NCI-H1436 treated with DMSO at 0.1 percent for 48 hours (cell line): ENCODE measurements at regions not wholly inside any gene's neighbourhood (a gene's known extent, or its start where the extent isn't known, plus 50 kb on each side); places are given as distances from the start of the nearest gene placed in this dataset.

Source experiments
- DNase-seq: peaks from one replicate; lab custom pipeline; 2025; lab: John Stamatoyannopoulos, UW

DNA sequence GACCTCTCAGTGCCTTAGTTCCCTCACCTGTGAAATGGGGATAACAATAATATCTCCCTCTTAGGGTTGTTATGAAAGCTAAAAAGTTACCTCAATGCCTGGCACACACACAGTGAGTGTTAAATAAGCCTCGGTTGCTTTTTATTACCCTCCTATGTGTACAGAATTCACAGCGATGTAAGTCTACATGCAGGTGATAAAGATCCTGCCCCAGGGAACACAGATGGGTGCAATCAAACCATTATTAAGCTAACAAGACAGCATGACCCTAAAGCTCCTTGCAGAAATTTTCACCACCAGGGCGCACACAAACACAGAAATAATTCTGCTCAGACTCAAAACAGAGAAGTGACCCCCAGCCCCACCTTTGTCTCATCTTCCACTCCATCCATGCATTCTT is 261.9 kb downstream of the SNX10 start:
- DNase-seq = no peak

DNA sequence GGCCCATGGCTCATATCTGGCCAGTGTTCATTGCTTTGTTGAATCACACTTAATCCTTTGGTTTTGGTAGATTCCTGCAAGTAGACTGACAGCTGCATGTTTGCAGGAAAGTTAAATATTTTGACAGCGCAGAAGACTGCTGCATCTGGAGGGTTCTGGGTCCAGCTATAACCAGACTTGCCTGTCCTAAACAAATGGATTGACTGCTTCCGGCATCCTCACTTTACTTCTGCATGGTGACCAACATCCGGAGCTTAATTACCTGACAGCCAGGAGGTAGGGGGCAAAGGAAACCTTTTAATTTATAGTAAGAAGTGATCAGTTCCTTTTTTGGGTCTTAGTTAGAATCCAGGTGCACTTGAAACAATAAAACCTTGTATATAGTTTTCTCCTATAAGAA is 263.3 kb downstream of the SNX10 start:
- DNase-seq = no peak

- DNase-seq = no peak
These were observed 264.6 kb downstream of the SNX10 start for GRCh38 chr7:26556061-26556881.

DNA sequence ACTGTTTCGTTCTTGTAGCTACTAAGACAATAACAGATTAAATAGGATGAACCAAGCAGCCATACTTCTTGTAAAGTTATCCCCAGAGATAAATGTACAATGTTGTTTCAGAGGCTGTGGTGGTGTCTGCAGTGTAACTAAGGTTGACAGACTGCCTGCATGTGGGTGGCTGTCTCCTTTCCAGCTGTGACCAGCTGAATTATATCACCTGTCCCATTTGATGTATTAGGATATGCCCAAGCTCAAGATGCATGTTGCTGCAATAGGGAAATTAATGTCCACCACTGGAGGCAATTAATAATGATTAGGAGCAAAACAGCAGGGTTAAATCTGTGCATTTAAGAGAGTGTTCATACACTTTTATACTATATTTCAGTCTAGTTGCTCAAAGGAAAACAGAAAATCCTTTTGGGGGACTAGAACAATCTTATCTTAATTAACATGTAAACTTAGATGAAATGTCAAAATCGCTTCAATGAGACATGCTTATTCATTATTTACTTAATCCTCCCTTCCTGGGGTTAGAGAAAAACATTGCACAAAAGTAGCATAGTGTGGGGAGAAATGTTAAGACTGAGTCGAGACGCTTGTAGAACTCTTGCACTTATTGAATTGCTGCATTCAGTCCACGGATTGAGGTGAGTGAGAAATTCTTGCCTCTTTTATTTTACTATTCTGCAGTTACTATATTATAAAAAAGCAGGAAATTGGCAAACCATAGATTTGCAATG is 269.0 kb downstream of the SNX10 start:
- DNase-seq = no peak

GRCh38 chr7:26562841-26563240 is 271.2 kb downstream of the SNX10 start:
- DNase-seq = no peak

GRCh38 chr7:26563406-26563805 is 271.7 kb downstream of the SNX10 start:
- DNase-seq = no peak

DNA sequence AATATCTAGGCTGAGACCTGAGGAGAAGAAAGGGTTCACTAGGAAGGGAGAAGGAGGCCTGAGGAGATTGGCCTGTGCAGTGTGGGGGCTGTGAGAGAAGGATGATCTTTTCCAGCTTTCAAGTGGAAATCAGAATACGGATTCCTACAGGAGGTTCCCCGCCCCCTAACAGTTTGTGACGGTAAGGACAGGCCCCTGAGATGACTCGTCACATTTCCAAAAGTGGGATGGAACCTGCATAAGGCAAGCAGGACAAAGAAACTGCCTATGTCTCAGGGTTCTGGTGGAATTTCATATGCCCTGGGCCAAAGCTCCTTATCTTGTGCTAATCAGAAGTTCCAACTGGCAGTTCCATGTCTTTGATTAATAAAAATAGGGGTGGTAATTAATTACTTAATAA is 275.6 kb downstream of the SNX10 start:
- DNase-seq = no peak

DNA sequence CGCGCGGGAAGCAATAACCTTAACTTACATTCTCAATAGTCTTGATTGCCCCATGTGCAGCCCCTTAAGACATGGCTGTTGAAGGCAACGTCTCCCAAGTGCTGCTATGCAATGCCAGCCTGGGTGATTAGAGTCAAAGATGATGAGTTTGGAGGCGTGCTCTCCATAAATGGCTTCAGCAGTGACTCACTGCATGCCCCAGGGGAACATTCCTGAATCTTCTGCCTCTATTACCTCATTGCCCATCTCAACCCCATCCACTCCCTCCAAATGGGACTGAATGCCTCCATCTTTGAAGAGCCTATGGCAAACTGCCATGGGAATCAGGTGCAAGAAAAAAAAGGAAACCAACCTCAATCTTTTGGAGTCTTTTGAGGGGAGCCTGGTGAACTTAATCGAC is 282.8 kb downstream of the SNX10 start:
- DNase-seq = no peak

GRCh38 chr7:26580064-26580591 is 284.3 kb downstream of the SKAP2 start:
- no peak for DNase-seq

- DNase-seq = no peak
These were observed 283.7 kb downstream of the SKAP2 start for GRCh38 chr7:26580711-26581110.

DNA sequence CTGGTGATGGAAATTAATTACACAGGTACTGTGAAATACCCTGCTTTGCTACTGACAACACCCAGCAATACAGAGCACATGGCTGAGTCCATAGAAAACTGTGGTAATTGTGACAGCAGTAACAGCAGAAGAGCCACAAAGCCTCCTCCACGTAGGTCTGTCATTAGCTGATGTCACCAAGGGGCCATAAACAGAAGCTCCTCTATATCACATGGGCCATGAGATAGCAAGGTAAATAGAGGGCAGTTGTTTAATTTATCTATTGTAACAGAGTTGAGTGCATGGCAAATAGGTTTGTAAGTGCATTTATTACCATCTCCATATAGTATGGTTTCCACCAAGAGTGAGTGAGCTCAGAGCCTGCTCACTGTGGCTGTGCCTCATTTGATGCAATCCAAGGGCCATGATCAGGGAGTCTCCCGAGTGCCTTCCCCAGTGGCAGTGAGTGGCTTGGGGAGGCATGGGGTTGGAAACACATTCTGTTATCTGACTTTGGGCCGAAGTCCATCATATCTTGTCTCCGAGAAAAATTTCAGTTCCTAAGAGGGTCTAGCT is 281.2 kb downstream of the SKAP2 start:
- DNase-seq = peak; percentile 67

DNA sequence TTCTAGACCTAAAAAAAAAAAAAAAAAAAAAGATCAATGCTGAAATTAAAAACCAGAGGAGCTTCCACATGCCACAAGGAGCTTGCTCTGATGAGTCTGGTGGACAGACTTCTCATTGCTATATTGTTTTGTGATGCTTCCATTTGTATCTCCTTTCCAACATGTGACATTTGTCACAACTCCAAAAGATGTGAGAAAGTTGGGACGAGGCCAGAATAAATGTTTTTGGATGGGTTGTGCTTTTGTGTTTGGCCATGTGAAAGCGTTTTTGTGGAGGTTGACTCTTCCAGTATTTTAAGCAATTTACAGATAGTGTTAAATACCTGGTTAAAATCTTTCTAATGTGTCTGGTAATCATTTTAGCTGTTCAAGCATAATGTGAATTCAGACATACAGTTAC is 280.1 kb downstream of the SKAP2 start:
- no peak for DNase-seq

DNA sequence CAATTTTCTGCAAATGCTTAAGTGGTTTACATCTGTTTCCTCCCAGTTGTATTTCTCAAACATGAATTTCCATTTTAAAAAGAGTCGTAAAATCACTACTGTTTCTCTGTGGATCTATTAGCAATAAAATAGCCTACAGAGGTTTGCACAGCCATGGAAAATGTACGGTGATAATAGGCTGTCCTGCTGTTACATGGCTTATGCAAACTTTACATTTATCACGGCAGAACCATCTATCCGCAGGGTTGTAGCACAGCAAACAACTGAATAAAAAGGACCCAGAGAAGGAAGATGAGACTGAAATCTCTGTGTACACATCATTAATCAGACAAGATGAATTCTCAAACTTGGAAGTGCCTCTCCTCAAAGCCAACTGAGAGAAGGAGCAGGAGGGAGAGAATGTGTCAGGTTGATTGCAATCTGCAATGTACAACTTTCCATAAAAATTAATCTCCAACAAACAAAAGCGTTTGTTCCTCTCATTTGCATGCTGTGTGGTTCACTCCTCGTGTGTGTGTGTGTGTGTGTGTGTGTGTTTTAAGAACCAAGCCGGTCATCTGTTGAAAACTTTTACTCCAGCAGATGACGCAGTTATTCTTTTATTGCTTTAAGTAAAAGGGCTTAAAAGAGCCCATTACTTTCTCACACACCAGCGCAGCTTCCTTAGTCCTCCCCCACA is 279.3 kb downstream of the SKAP2 start:
- DNase-seq = no peak

GRCh38 chr7:26587536-26587935 is 276.9 kb downstream of the SKAP2 start:
- no peak for DNase-seq

DNA sequence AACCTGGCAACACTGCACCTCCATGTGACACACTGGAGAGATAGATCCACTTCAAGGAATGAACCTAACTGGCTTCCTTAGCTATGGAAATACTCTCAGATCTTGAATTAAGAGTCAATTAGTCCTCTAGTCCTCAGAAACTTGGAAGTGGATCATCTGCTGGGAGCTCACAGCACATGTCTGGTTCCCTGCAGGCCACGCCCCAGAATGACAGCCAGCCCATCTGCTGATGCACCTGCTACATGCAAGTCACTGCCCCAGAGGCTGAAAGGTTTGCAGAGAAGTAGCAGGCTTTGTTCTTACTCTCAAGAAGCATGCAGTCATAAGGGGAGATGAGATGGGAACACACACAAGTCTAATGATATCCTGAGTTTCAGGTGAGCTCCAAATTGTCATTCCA is 275.9 kb downstream of the SKAP2 start:
- no peak for DNase-seq

GRCh38 chr7:26590709-26591108 is 273.7 kb downstream of the SKAP2 start:
- DNase-seq = no peak

DNA sequence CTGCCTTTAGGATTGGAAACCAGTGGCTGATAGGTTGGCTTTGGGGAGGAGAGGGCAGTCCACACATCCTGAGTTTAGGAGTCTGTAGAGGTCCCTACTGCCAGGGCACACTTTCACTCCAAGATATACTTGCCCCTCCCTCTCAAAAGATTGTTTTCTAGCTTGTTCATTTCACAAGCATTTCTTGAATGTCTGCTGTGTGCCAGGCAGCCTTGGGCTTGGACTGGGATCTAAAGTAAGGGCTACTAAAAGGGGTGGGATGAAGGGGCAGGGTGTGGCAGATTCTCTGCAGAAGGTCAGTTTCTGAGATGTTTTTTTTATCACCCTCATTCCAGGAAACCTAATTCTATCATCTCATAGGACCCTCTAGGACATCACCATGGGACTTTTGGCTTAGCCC is 272.4 kb downstream of the SKAP2 start:
- no peak for DNase-seq

GRCh38 chr7:26593393-26593792 is 271.0 kb downstream of the SKAP2 start:
- DNase-seq = no peak

GRCh38 chr7:26593896-26594295 is 270.5 kb downstream of the SKAP2 start:
- DNase-seq = no peak

DNA sequence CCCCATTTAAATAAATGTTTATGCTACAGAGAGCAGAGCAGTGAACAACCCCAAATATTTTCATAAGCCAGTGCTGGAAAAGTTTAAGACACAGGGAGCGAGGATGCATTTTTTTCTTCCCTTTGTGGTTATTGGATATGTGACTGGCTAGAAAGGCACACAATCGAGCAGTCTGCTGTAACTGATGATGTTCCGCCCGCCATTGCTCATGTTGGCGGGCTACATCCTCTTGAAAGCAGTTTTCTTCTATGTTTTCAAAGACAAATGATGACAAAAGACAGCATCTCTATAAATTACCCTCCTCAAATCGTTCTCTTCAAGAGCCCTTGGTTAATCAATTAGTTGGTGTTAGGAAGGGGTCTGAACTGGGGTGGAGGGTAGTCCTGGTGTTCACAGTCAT is 269.8 kb downstream of the SKAP2 start:
- no peak for DNase-seq

DNA sequence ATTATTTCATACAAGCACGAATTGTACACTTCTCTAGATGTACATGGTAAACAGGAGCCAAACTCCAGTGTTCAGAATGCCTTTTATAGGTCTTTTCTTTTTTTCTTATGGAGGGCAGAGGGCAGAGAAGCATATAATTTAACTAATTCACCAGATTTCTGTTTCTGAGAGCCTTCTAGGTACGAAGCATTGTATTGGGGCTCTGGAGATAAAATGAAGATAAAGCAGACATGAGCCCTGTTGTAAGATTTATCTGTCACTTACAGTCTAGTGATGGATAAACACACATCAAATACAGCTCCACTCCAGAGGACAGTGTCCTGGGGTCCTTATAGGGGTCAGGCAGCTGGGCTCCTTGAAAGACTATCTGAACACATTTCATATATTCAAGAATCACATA is 265.5 kb downstream of the SKAP2 start:
- DNase-seq = no peak

- no peak for DNase-seq
These were observed 264.4 kb downstream of the SKAP2 start for GRCh38 chr7:26599982-26600381.
